Small intestine (tissue), 7 donors: ENCODE measurements at regions not wholly inside any gene's neighbourhood (a gene's known extent, or its start where the extent isn't known, plus 50 kb on each side); places are given as distances from the start of the nearest gene placed in this dataset.

Experiments used
- DNase-seq, 2 donors: peaks; one replicate each; pipeline versions ENCODE4 v3.0.0 to v3.0.0-alpha.2; 2013
- FAIRE-seq: peaks from 2 replicates; lab custom pipeline; 2012; peaks lifted over from hg19 to GRCh38; lab: Jason Lieb, UNC
- H3K27ac ChIP-seq, 3 donors: one replicate each; pipeline ENCODE4 v1.5.1; 2013; ENCODE audit warnings: low read length in 2 of 3, mild to moderate bottlenecking in 2 of 3, control low read depth in 1 of 3, inconsistent platforms in 1 of 3, low read depth in 1 of 3, moderate library complexity in 1 of 3
- H3K27me3 ChIP-seq, 3 donors: one replicate each; pipeline ENCODE4 v1.6.1; 2013; ENCODE audit warnings: low read length in 3 of 3, inconsistent platforms in 1 of 3; ENCODE audit not compliant: control insufficient read depth in 3 of 3, insufficient read depth in 3 of 3
- H3K36me3 ChIP-seq, 3 donors: one replicate each; pipeline ENCODE4 v1.6.1; 2013; ENCODE audit warnings: low read length in 3 of 3, inconsistent platforms in 1 of 3, low read depth in 1 of 3, mild to moderate bottlenecking in 1 of 3, moderate library complexity in 1 of 3; ENCODE audit not compliant: control insufficient read depth in 3 of 3, insufficient read depth in 2 of 3
- H3K4me1 ChIP-seq, 3 donors: one replicate each; pipeline ENCODE4 v1.6.1; 2013; ENCODE audit warnings: low read length in 2 of 3, inconsistent platforms in 1 of 3, low read depth in 1 of 3, mild to moderate bottlenecking in 1 of 3, moderate library complexity in 1 of 3; ENCODE audit not compliant: control insufficient read depth in 3 of 3, insufficient read depth in 2 of 3
- H3K4me3 ChIP-seq, 3 donors: one replicate each; pipeline ENCODE4 v1.5.1; 2013; ENCODE audit warnings: low read length in 3 of 3, control low read depth in 1 of 3, inconsistent platforms in 1 of 3, low read depth in 1 of 3, mild to moderate bottlenecking in 1 of 3, moderate library complexity in 1 of 3
- H3K9me3 ChIP-seq, 2 donors: one replicate each; pipeline ENCODE4 v1.6.1; 2013; ENCODE audit warnings: low read depth in 1 of 2, low read length in 1 of 2; ENCODE audit not compliant: control insufficient read depth in 2 of 2, insufficient read depth in 1 of 2
- WGBS, 3 donors: extraction: QIAGEN DNeasy Blood & Tissue Kit; methylation state at CpG; one replicate each; pipeline ENCODE4 v1.1.7; 2013; 5-methylcytosine and 5-hydroxymethylcytosine counted together
- donor health status: healthy with polysubstance abuse.
- donor health status: control.
- donor health status: control.
- donor health status: Bipolar disorder and iron deficiency.
- donor health status: healthy.

DNA sequence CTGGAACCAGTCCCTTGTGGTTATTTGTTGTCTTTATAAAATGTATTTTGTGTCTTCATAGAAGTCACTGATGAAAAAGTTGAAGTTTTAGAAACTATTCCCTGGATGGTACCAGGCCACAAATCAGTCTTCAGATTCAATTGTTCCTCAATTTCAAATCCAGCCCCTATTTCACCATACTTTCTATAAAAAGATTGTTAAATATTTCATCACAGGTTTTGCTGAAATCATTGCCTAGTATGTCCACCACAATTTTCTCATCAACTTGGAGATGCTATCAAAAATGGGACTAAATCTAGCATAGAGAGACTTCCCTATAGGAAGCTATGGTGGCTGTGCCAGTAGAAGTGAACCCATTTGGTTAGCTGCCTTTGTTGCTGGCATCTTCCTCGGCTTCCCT lies 118.5 kb downstream of the RAB18 start:
- Histone ChIP-seq H3K9me3 (peaks cover 0 to 5% of the 10 kb centered on the region in 2 donors), H3K27ac (no peak overlapping the region), H3K4me1 (no peaks in the 10 kb centered on the region), H3K36me3 (no peaks in the 10 kb centered on the region), H3K4me3 (no peak overlapping the region), H3K27me3 (peaks cover 0 to 22% (median 0%) of the 10 kb centered on the region in 3 donors)
- 58 to 78% (median 67%) methylated on average over 1 of the region's 1 CpG for WGBS, 3 donors
- FAIRE-seq (no peak), DNase-seq (no peak)
